ENCODE measurements at regions not wholly inside any gene's neighbourhood (a gene's known extent, or its start where the extent isn't known, plus 50 kb on each side); places are given as distances from the start of the nearest gene placed in this dataset.

DNA sequence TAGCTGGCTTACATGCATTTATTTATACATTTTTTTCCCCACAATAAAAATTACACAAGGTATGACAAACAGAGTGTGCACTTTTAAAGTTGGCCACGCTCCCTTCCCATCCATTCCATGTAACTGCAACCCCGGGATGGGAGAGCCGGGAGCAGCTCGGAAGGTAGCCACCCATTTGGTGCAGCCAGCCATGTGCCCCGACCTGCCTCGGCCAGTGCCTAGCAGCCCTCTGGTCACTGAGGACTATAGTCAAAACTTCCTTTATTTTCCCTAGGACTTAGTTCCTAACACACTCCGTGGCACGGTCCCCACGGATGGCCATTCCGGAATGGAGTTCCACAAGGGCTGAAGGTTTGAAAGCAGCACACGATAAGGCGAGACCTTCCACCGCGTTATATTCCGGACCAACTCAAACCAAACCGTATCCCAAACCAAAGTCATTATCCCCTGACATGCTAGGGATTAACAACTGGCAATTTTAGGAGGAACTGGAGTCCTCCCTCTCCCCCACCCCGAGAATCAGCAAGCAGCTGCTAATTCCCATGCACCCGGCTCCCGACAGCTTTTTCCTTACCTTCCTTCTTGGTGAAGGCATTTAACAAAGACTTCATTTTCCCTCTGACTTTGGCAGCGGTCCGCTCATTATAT lies 426.4 kb downstream of the SHANK2 start:
- H3K4me1 ChIP-seq (ENCODE audit: control insufficient read depth, extremely low read depth, insufficient read depth, low read length), result no peaks in the 10 kb centered on the region
- DNase-seq (ENCODE audit: low read depth in 2 of 2), result no peak
- H3K9me3 ChIP-seq (ENCODE audit: control insufficient read depth, insufficient read depth, low read depth, low read length), result no peaks in the 10 kb centered on the region
- TF ChIP-seq EZH2 (IDR thresholded peaks at IDR 0.05; ENCODE audit: low read length, missing control alignments), result peak; percentile 19
- TF ChIP-seq, protein P1, sequence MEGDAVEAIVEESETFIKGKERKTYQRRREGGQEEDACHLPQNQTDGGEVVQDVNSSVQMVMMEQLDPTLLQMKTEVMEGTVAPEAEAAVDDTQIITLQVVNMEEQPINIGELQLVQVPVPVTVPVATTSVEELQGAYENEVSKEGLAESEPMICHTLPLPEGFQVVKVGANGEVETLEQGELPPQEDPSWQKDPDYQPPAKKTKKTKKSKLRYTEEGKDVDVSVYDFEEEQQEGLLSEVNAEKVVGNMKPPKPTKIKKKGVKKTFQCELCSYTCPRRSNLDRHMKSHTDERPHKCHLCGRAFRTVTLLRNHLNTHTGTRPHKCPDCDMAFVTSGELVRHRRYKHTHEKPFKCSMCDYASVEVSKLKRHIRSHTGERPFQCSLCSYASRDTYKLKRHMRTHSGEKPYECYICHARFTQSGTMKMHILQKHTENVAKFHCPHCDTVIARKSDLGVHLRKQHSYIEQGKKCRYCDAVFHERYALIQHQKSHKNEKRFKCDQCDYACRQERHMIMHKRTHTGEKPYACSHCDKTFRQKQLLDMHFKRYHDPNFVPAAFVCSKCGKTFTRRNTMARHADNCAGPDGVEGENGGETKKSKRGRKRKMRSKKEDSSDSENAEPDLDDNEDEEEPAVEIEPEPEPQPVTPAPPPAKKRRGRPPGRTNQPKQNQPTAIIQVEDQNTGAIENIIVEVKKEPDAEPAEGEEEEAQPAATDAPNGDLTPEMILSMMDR (conservative IDR thresholded peaks at IDR 0.05 in 1 of 2, IDR thresholded peaks at IDR 0.05 in 1 of 2; ENCODE audit: low read depth in 1 of 2, low read length in 2 of 2), result no peak
- peaks cover 6% of the 10 kb centered on the region for H3K27me3 ChIP-seq (ENCODE audit: control insufficient read depth, insufficient read depth, low read length)
- no peaks in the 10 kb centered on the region for H3K79me2 ChIP-seq (ENCODE audit: control insufficient read depth, insufficient read depth, low read length)
- H4K20me1 ChIP-seq (ENCODE audit: control insufficient read depth, extremely low read depth, insufficient read depth, low read length), result no peaks in the 10 kb centered on the region
- no peak overlapping the region for H3K9ac ChIP-seq (ENCODE audit: insufficient read depth, low read length)
- H2AFZ ChIP-seq (ENCODE audit: low read length), result no peak overlapping the region
- no peak overlapping the region for H3K4me2 ChIP-seq (ENCODE audit: extremely low read depth, insufficient read depth, low read length)
- H3K36me3 ChIP-seq (ENCODE audit: control insufficient read depth, insufficient read depth, low read length), result no peaks in the 10 kb centered on the region
- H3K27ac ChIP-seq (ENCODE audit: insufficient read depth, low read length), result no peak overlapping the region
- no peak overlapping the region for H3K4me3 ChIP-seq (replicated peaks in 1 of 4; ENCODE audit: control extremely low read depth in 1 of 4, insufficient read depth in 1 of 4, low read depth in 3 of 4, low read length in 4 of 4)

DNA sequence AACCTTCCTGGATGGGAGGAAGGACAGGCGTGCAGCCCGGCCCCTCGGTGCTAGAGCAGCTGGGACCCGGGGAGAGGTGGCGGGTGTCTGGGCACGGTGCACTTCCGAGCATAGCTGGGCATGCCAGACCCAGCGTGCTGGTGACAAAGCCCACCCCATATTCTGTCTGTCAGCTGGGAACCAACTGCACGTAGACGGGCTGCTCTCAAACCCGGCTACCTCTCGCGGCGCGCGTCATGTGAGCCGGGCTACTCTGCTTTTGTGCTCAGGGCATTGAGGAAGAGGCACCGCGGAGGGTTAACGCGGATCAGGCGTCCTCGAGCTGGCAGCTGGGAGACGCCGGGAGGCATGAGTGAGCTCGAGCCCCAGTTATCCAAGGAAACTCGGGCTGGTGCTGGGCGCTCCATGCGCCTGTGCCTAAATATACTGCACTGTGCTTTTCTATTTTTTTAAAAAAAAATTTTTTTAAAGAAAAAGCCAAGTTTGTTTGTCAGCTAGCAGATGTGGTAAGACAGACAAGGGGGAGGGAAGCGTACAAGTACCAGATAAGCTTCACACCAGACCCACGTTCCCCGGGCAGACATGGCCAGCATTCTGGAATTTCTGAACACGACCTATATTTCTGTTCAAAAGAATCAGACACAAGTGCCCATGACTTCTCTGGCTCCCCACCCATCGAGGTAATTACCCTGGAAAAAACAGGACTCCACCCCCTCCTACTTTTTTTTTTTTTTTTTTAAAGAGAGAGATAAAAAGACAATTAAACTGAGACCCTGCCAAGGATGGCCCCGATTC lies 425.6 kb downstream of the SHANK2 start:
- no peaks in the 10 kb centered on the region for H3K79me2 ChIP-seq (ENCODE audit: control insufficient read depth, insufficient read depth, low read length)
- no peaks in the 10 kb centered on the region for H3K36me3 ChIP-seq (ENCODE audit: control insufficient read depth, insufficient read depth, low read length)
- TF ChIP-seq, protein P1 (conservative IDR thresholded peaks at IDR 0.05 in 1 of 2, IDR thresholded peaks at IDR 0.05 in 1 of 2; ENCODE audit: low read depth in 1 of 2, low read length in 2 of 2), result no peak
- TF ChIP-seq EZH2 (IDR thresholded peaks at IDR 0.05; ENCODE audit: low read length, missing control alignments), result no peak
- peaks cover 6% of the 10 kb centered on the region for H3K27me3 ChIP-seq (ENCODE audit: control insufficient read depth, insufficient read depth, low read length)
- H3K4me1 ChIP-seq (ENCODE audit: control insufficient read depth, extremely low read depth, insufficient read depth, low read length), result no peaks in the 10 kb centered on the region
- no peak overlapping the region for H3K4me2 ChIP-seq (ENCODE audit: extremely low read depth, insufficient read depth, low read length)
- no peaks in the 10 kb centered on the region for H4K20me1 ChIP-seq (ENCODE audit: control insufficient read depth, extremely low read depth, insufficient read depth, low read length)
- H3K9me3 ChIP-seq (ENCODE audit: control insufficient read depth, insufficient read depth, low read depth, low read length), result no peaks in the 10 kb centered on the region
- DNase-seq (ENCODE audit: low read depth in 2 of 2), result no peak
- H3K27ac ChIP-seq (ENCODE audit: insufficient read depth, low read length), result no peak overlapping the region
- H2AFZ ChIP-seq (ENCODE audit: low read length), result no peak overlapping the region
- H3K9ac ChIP-seq (ENCODE audit: insufficient read depth, low read length), result no peak overlapping the region
- H3K4me3 ChIP-seq (replicated peaks in 1 of 4; ENCODE audit: control extremely low read depth in 1 of 4, insufficient read depth in 1 of 4, low read depth in 3 of 4, low read length in 4 of 4), result no peak overlapping the region

DNA sequence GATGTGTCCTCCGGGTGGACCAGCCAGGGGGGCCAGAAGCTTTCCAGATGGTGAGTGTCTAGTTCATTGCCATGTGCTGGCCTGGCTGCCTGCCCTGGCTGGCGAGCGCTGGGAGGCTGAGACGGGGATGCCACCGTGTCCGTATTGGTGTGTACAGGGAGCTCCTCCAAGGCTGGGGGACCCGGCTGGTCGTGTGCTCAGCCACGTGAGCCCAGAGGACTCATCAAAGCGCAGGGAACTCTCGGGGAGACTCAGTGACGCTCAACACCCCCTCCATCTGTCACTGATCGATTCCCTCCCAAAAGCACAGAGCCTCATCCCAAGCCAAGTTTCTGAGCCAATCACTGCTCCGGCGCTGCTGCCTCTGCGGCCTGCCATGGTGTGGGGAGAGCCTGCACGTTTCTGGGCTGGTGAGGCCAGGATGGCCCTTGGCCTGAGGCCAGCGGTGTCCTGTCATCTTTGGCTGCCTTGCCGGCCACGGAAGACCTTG lies 423.7 kb downstream of the SHANK2 start:
- Histone ChIP-seq H3K9me3 (ENCODE audit: control insufficient read depth, insufficient read depth, low read depth, low read length) (no peaks in the 10 kb centered on the region), H3K4me1 (ENCODE audit: control insufficient read depth, extremely low read depth, insufficient read depth, low read length) (no peaks in the 10 kb centered on the region), H4K20me1 (ENCODE audit: control insufficient read depth, extremely low read depth, insufficient read depth, low read length) (no peaks in the 10 kb centered on the region), H3K79me2 (ENCODE audit: control insufficient read depth, insufficient read depth, low read length) (no peaks in the 10 kb centered on the region), H2AFZ (ENCODE audit: low read length) (no peak overlapping the region), H3K9ac (ENCODE audit: insufficient read depth, low read length) (no peak overlapping the region), H3K27me3 (ENCODE audit: control insufficient read depth, insufficient read depth, low read length) (peaks cover 6% of the 10 kb centered on the region), H3K4me3 (replicated peaks in 1 of 4; ENCODE audit: control extremely low read depth in 1 of 4, insufficient read depth in 1 of 4, low read depth in 3 of 4, low read length in 4 of 4) (no peak overlapping the region), H3K36me3 (ENCODE audit: control insufficient read depth, insufficient read depth, low read length) (no peaks in the 10 kb centered on the region), H3K4me2 (ENCODE audit: extremely low read depth, insufficient read depth, low read length) (no peak overlapping the region), H3K27ac (ENCODE audit: insufficient read depth, low read length) (no peak overlapping the region)
- TF ChIP-seq, protein P1 (conservative IDR thresholded peaks at IDR 0.05 in 1 of 2, IDR thresholded peaks at IDR 0.05 in 1 of 2; ENCODE audit: low read depth in 1 of 2, low read length in 2 of 2), result no peak
- no peak for TF ChIP-seq EZH2 (IDR thresholded peaks at IDR 0.05; ENCODE audit: low read length, missing control alignments)
- DNase-seq (ENCODE audit: low read depth in 2 of 2), result no peak
